DND-41 (cell line): ENCODE measurements at regions not wholly inside any gene's neighbourhood (a gene's known extent, or its start where the extent isn't known, plus 50 kb on each side); places are given as distances from the start of the nearest gene placed in this dataset.

Experiments
- ATAC-seq: fragments of 200-7000 bp; cut with Tn5 transposase; 3 replicates; pipeline ENCODE4 v1.9.1; 2021; ENCODE audit warnings: low read depth; ENCODE audit not compliant: insufficient read depth
- DNase-seq: peaks from one replicate; pipeline ENCODE4 v3.0.0-alpha.2; 2020
- H2AFZ ChIP-seq: 2 replicates; pipeline ENCODE4 v1.6.0; 2012; ENCODE audit warnings: low read depth, low read length
- H3K27ac ChIP-seq: 2 replicates; pipeline ENCODE4 v1.5.1; 2012; ENCODE audit warnings: low read length, inconsistent platforms
- H3K27me3 ChIP-seq: fragments of 200-600 bp; sonication (generic); 2 replicates; pipeline ENCODE4 v1.6.0; 2012; ENCODE audit warnings: low read length, mild to moderate bottlenecking, inconsistent platforms; ENCODE audit not compliant: insufficient read depth, poor library complexity
- H3K36me3 ChIP-seq: 2 replicates; pipeline ENCODE4 v1.5.1; 2012; ENCODE audit warnings: low read length, inconsistent platforms; ENCODE audit not compliant: insufficient read depth
- H3K4me1 ChIP-seq: 2 replicates; pipeline ENCODE4 v1.5.1; 2012; ENCODE audit warnings: mild to moderate bottlenecking, low read length; ENCODE audit not compliant: insufficient read depth
- H3K4me2 ChIP-seq: 2 replicates; pipeline ENCODE4 v1.6.0; 2012; ENCODE audit warnings: mild to moderate bottlenecking, moderate library complexity, low read length, inconsistent platforms; ENCODE audit not compliant: insufficient read depth
- H3K4me3 ChIP-seq, 2 experiments: fragments of 200-600 bp in 1 of 2; shearing (Covaris generic) in 1 of 2; 2 replicates each; pipeline ENCODE4 v1.5.1; 2012 to 2016; ENCODE audit warnings: inconsistent platforms in 2 of 2, low read length in 2 of 2, mild to moderate bottlenecking in 2 of 2, low read depth in 1 of 2, moderate library complexity in 1 of 2
- H3K79me2 ChIP-seq: 2 replicates; pipeline ENCODE4 v1.6.0; 2012; ENCODE audit warnings: low read length, inconsistent platforms; ENCODE audit not compliant: insufficient read depth
- H3K9ac ChIP-seq: 2 replicates; pipeline ENCODE4 v1.6.0; 2012; ENCODE audit warnings: low read depth, mild to moderate bottlenecking, inconsistent platforms, low read length, moderate library complexity
- H3K9me3 ChIP-seq: 2 replicates; pipeline ENCODE4 v1.5.1; 2012; ENCODE audit warnings: low read length, moderate library complexity, mild to moderate bottlenecking, inconsistent platforms; ENCODE audit not compliant: insufficient read depth, severe bottlenecking
- H4K20me1 ChIP-seq: 2 replicates; pipeline ENCODE4 v1.6.0; 2012; ENCODE audit warnings: low read length; ENCODE audit not compliant: insufficient read depth
- CTCF ChIP-seq: IDR thresholded peaks from 2 replicates; pipeline ENCODE4 v1.5.1; 2012; ENCODE audit warnings: borderline replicate concordance, low read length, moderate library complexity, mild to moderate bottlenecking; ENCODE audit not compliant: poor library complexity, severe bottlenecking; ENCODE audit errors: extremely low read depth
- EZH2 ChIP-seq: IDR thresholded peaks from 3 replicates; pipeline ENCODE4 v1.6.1; 2012; ENCODE audit warnings: borderline replicate concordance, low read depth, mild to moderate bottlenecking, moderate library complexity, low read length, inconsistent platforms; ENCODE audit not compliant: severe bottlenecking

- DNase-seq (no peak), ATAC-seq (no peak)
- no peaks in the 10 kb centered on the region for H3K79me2 ChIP-seq
- H3K4me3 ChIP-seq = no peak overlapping the region
- peaks cover 3% of the 10 kb centered on the region for H3K9me3 ChIP-seq
- H3K36me3 ChIP-seq = no peaks in the 10 kb centered on the region
- no peak overlapping the region for H3K4me2 ChIP-seq
- no peak for TF ChIP-seq EZH2
- no peak for TF ChIP-seq CTCF
- H3K4me1 ChIP-seq = no peaks in the 10 kb centered on the region
- H3K9ac ChIP-seq = no peak overlapping the region
- no peaks in the 10 kb centered on the region for H4K20me1 ChIP-seq
- H2AFZ ChIP-seq = no peak overlapping the region
- no peak overlapping the region for H3K27ac ChIP-seq
- H3K27me3 ChIP-seq = no peaks in the 10 kb centered on the region
Measured at GRCh38 chr13:106887686-106888085, 319.7 kb upstream of the ARGLU1 start.

GRCh38 chr13:106883976-106884375 lies 316.0 kb upstream of the ARGLU1 start:
- Histone ChIP-seq H3K27me3 (no peaks in the 10 kb centered on the region), H3K36me3 (no peaks in the 10 kb centered on the region), H2AFZ (no peak overlapping the region), H4K20me1 (no peaks in the 10 kb centered on the region), H3K4me3 (no peak overlapping the region), H3K9ac (no peak overlapping the region), H3K27ac (no peak overlapping the region), H3K79me2 (no peaks in the 10 kb centered on the region), H3K4me1 (no peaks in the 10 kb centered on the region), H3K4me2 (no peak overlapping the region), H3K9me3 (peaks cover 3% of the 10 kb centered on the region)
- ATAC-seq (no peak), DNase-seq (no peak)
- TF ChIP-seq EZH2 = no peak
- TF ChIP-seq CTCF = no peak

GRCh38 chr13:106882246-106882645 lies 314.3 kb upstream of the ARGLU1 start:
- Histone ChIP-seq H3K27ac (no peak overlapping the region), H3K9me3 (peaks cover 3% of the 10 kb centered on the region), H3K36me3 (no peaks in the 10 kb centered on the region), H3K79me2 (no peaks in the 10 kb centered on the region), H3K4me1 (no peaks in the 10 kb centered on the region), H3K4me3 (no peak overlapping the region), H3K27me3 (no peaks in the 10 kb centered on the region), H4K20me1 (no peaks in the 10 kb centered on the region), H3K9ac (no peak overlapping the region), H3K4me2 (no peak overlapping the region), H2AFZ (no peak overlapping the region)
- TF ChIP-seq CTCF (no peak), EZH2 (no peak)
- ATAC-seq (no peak), DNase-seq (no peak)

GRCh38 chr13:106879806-106880205 lies 311.9 kb upstream of the ARGLU1 start:
- TF ChIP-seq CTCF = no peak
- no peak for TF ChIP-seq EZH2
- DNase-seq (no peak), ATAC-seq (no peak)
- H3K9me3 ChIP-seq = no peaks in the 10 kb centered on the region
- H3K4me3 ChIP-seq = no peak overlapping the region
- H3K36me3 ChIP-seq = no peaks in the 10 kb centered on the region
- no peaks in the 10 kb centered on the region for H3K79me2 ChIP-seq
- H3K27me3 ChIP-seq = no peaks in the 10 kb centered on the region
- H3K9ac ChIP-seq = no peak overlapping the region
- H4K20me1 ChIP-seq = no peaks in the 10 kb centered on the region
- H3K4me1 ChIP-seq = no peaks in the 10 kb centered on the region
- no peak overlapping the region for H3K4me2 ChIP-seq
- no peak overlapping the region for H2AFZ ChIP-seq
- H3K27ac ChIP-seq = no peak overlapping the region
